Epithelial cell of proximal tubule (primary cell): ENCODE measurements at regions not wholly inside any gene's neighbourhood (a gene's known extent, or its start where the extent isn't known, plus 50 kb on each side); places are given as distances from the start of the nearest gene placed in this dataset.

Source experiments
- DNase-seq: peaks from one replicate; pipeline ENCODE4 v3.0.0-alpha.2; 2011; ENCODE audit warnings: low read depth
- H3K4me3 ChIP-seq: 2 replicates; pipeline ENCODE4 v1.5.1; 2011; ENCODE audit warnings: low read depth, mild to moderate bottlenecking, low read length
- CTCF ChIP-seq: conservative IDR thresholded peaks from 2 replicates; pipeline ENCODE4 v1.5.1; 2012; ENCODE audit warnings: low read depth, mild to moderate bottlenecking, low read length

- no peak for DNase-seq
These were observed 71.6 kb downstream of the GPX5 start for GRCh38 chr6:28597217-28597835.

GRCh38 chr6:28597924-28598722, 72.4 kb downstream of the GPX5 start:
- no peak for DNase-seq
- peak overlapping the region; percentile 54 for H3K4me3 ChIP-seq
- TF ChIP-seq CTCF: no peak

More at GRCh38 chr6:28597217-28597835, 71.6 kb downstream of the GPX5 start:
- no peak for TF ChIP-seq CTCF
- H3K4me3 ChIP-seq: peak overlapping the region; percentile 54

- no peak for DNase-seq
- no peak for TF ChIP-seq CTCF
These were observed 73.3 kb downstream of the GPX5 start for GRCh38 chr6:28598757-28599686.

GRCh38 chr6:28600245-28600644, 74.6 kb downstream of the GPX5 start:
- DNase-seq: no peak
- no peak for TF ChIP-seq CTCF

More at GRCh38 chr6:28598757-28599686, 73.3 kb downstream of the GPX5 start:
- no peak overlapping the region for H3K4me3 ChIP-seq

GRCh38 chr6:28603891-28604290, 78.2 kb downstream of the GPX5 start:
- H3K4me3 ChIP-seq: no peak overlapping the region
- no peak for DNase-seq
- no peak for TF ChIP-seq CTCF

More at GRCh38 chr6:28600245-28600644, 74.6 kb downstream of the GPX5 start:
- no peak overlapping the region for H3K4me3 ChIP-seq

GRCh38 chr6:28606424-28607391, 81.0 kb downstream of the GPX5 start:
- TF ChIP-seq CTCF: peak; percentile 51
- DNase-seq: peak; percentile 47

More at GRCh38 chr6:28606424-28607391, 81.0 kb downstream of the GPX5 start:
- H3K4me3 ChIP-seq: peak overlapping the region; percentile 67
